ENCODE measurements at regions not wholly inside any gene's neighbourhood (a gene's known extent, or its start where the extent isn't known, plus 50 kb on each side); places are given as distances from the start of the nearest gene placed in this dataset.
A peak's percentile ranks its signal among the peaks of the same experiment; 100 is the strongest.

DNA sequence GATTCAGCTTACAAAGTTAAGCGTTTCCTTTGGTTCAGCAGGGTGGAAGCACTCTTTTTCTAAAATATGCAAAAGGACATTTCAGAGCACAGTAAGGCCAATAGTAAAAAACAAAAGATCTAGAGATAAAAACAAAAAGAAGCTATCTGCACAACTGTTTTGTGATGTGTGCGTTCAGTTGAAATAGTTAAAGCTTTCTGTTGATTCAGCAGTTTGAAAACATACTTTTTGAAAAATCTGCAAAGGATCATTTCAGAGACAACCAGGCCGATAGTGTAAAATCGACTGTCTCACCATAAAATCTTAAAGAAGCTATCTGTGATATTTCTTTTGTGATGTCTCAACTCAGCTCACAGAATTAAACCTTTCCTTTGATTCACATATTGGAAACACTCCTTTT, 300.0 kb upstream of the ALG10B start:
- Histone ChIP-seq H3K18ac (ENCODE audit: low read length) (no peak overlapping the region), H3K4ac (ENCODE audit: low read depth, low read length) (no peak overlapping the region), H3K56ac (ENCODE audit: low read length) (no peak overlapping the region), H4K5ac (ENCODE audit: low read length) (no peak overlapping the region), H3K36me3 (ENCODE audit: control insufficient read depth, insufficient read depth, low read length) (no peaks in the 10 kb centered on the region), H2AK5ac (ENCODE audit: low read length) (no peak overlapping the region), H3K4me1 (ENCODE audit: control insufficient read depth, low read depth, low read length) (no peaks in the 10 kb centered on the region), H3K79me2 (ENCODE audit: control insufficient read depth, insufficient read depth, low read length) (no peaks in the 10 kb centered on the region), H3K4me2 (ENCODE audit: low read length) (no peak overlapping the region), H3K9ac (ENCODE audit: low read length) (no peak overlapping the region), H3K27me3 (ENCODE audit: insufficient read depth, low read length, poor library complexity) (no peaks in the 10 kb centered on the region), H2BK120ac (ENCODE audit: low read depth, low read length) (no peak overlapping the region), H3K23ac (ENCODE audit: low read length) (no peak overlapping the region), H4K8ac (ENCODE audit: low read depth, low read length) (no peak overlapping the region), H3K79me1 (ENCODE audit: low read length) (no peaks in the 10 kb centered on the region), H3K27ac (ENCODE audit: low read depth, low read length) (no peak overlapping the region), H3K4me3 (ENCODE audit: low read length) (no peak overlapping the region), H2BK15ac (replicated peaks; ENCODE audit: low read depth) (no peak overlapping the region), H2BK5ac (ENCODE audit: low read length) (no peak overlapping the region)
- WGBS (ENCODE audit: extremely low coverage, insufficient coverage, low lambda C conversion rate) = no CpG with 5 or more reads among the region's 4 CpGs
- no peak for DNase-seq

DNA sequence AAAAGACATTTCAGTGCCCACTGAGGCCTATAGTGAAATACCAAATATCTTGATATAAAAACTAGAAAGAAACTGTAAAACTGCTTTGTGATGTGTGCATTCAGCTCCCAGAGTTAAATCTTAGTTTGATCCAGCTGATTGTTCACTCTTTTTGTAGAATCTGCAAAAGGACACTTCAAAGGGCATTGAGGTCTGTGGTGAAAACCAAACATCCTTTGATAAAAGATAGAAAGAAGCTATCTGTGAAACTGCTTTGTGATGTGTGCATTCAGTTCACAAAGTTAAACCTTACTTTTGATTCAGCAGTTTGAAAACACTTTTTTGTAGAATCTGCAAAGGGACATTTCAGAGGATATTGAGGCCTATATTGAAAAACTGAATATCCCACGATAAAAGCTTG, 290.7 kb upstream of the ALG10B start:
- Histone ChIP-seq H3K18ac (ENCODE audit: low read length) (no peak overlapping the region), H2BK15ac (replicated peaks; ENCODE audit: low read depth) (no peak overlapping the region), H3K27me3 (ENCODE audit: insufficient read depth, low read length, poor library complexity) (no peaks in the 10 kb centered on the region), H3K4me3 (ENCODE audit: low read length) (no peak overlapping the region), H3K56ac (ENCODE audit: low read length) (no peak overlapping the region), H3K27ac (ENCODE audit: low read depth, low read length) (no peak overlapping the region), H3K79me2 (ENCODE audit: control insufficient read depth, insufficient read depth, low read length) (no peaks in the 10 kb centered on the region), H2BK5ac (ENCODE audit: low read length) (no peak overlapping the region), H2BK120ac (ENCODE audit: low read depth, low read length) (no peak overlapping the region), H2AK5ac (ENCODE audit: low read length) (no peak overlapping the region), H4K5ac (ENCODE audit: low read length) (no peak overlapping the region), H3K4me1 (ENCODE audit: control insufficient read depth, low read depth, low read length) (no peaks in the 10 kb centered on the region), H3K23ac (ENCODE audit: low read length) (no peak overlapping the region), H4K8ac (ENCODE audit: low read depth, low read length) (no peak overlapping the region), H3K9ac (ENCODE audit: low read length) (no peak overlapping the region), H3K4ac (ENCODE audit: low read depth, low read length) (no peak overlapping the region), H3K4me2 (ENCODE audit: low read length) (no peak overlapping the region), H3K36me3 (ENCODE audit: control insufficient read depth, insufficient read depth, low read length) (no peaks in the 10 kb centered on the region), H3K79me1 (ENCODE audit: low read length) (no peaks in the 10 kb centered on the region)
- no CpG with 5 or more reads among the region's 1 CpG for WGBS (ENCODE audit: extremely low coverage, insufficient coverage, low lambda C conversion rate)
- DNase-seq = no peak

DNA sequence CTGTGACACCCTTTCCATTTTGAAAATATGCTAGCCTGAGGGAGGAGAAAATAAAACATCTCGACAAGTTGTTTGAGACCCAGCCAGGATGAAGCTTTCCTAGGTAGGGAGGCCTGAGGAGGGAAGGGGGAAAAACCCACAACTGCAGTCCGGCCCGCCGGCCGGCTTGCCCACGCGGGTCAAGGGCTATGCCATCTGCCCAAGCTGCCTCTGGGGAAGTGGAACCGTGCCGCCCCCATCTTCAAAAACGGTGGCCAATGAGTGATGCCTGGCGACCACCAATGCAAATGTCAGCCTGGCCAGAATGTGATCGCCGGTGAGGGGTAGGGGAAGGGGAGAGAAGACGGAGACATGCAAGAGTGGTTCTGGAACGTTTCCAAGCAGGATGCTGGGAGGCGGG, 263.5 kb upstream of the ALG10B start:
- Histone ChIP-seq H3K23ac (ENCODE audit: low read length) (no peak overlapping the region), H3K27me3 (ENCODE audit: insufficient read depth, low read length, poor library complexity) (no peaks in the 10 kb centered on the region), H3K79me2 (ENCODE audit: control insufficient read depth, insufficient read depth, low read length) (no peaks in the 10 kb centered on the region), H3K18ac (ENCODE audit: low read length) (no peak overlapping the region), H3K4me3 (ENCODE audit: low read length) (no peak overlapping the region), H3K36me3 (ENCODE audit: control insufficient read depth, insufficient read depth, low read length) (no peaks in the 10 kb centered on the region), H2BK5ac (ENCODE audit: low read length) (no peak overlapping the region), H2BK15ac (replicated peaks; ENCODE audit: low read depth) (no peak overlapping the region), H3K9ac (ENCODE audit: low read length) (no peak overlapping the region), H4K5ac (ENCODE audit: low read length) (no peak overlapping the region), H3K56ac (ENCODE audit: low read length) (no peak overlapping the region), H3K4me1 (ENCODE audit: control insufficient read depth, low read depth, low read length) (no peaks in the 10 kb centered on the region), H3K4ac (ENCODE audit: low read depth, low read length) (no peak overlapping the region), H2AK5ac (ENCODE audit: low read length) (no peak overlapping the region), H3K27ac (ENCODE audit: low read depth, low read length) (no peak overlapping the region), H3K79me1 (ENCODE audit: low read length) (no peaks in the 10 kb centered on the region), H3K4me2 (ENCODE audit: low read length) (no peak overlapping the region), H2BK120ac (ENCODE audit: low read depth, low read length) (no peak overlapping the region), H4K8ac (ENCODE audit: low read depth, low read length) (no peak overlapping the region)
- WGBS (ENCODE audit: extremely low coverage, insufficient coverage, low lambda C conversion rate) = no CpG with 5 or more reads among the region's 16 CpGs
- no peak for DNase-seq

DNA sequence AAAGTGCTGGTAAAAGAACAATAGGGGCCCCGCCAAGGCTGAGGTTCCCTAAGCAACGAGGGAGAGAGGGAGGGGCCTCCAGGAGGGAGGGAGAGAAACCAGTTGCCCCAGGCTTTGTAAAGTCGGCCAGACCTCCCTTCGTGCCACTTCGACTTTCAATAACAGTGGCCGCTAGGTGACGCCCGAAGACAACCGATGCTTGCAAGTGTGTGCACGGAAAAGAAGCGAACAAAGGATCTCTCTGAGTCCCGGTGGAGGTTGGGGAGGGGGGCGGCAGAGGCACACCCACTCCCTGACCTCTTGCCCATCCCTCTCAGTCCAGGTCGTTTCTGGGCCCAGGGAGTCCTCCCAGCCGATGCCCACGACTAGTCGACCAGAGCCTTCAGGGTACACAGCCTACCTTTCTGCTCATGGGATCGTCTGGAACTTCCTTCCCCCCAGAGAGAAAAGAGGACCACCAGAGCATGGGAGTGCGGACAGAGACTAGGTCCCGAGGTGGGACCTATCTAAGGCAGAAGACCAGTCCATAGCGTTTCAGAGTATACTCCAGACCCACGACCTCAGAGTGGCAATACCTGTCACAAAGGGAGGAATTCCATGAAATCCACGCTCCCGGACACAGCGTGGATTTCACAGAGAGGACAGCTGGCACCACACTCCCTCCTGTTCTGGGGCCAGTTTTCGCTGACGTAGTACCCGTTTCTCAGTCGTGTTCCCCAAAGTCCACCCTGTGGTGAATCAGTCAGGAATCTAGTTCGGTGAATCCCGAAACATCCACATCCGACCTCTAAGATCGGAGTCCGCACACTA, 262.7 kb upstream of the ALG10B start:
- H3K4me3 ChIP-seq (ENCODE audit: low read length) = no peak overlapping the region
- H3K79me1 ChIP-seq (ENCODE audit: low read length) = no peaks in the 10 kb centered on the region
- no peak overlapping the region for H2AK5ac ChIP-seq (ENCODE audit: low read length)
- H4K8ac ChIP-seq (ENCODE audit: low read depth, low read length) = no peak overlapping the region
- no peak overlapping the region for H3K23ac ChIP-seq (ENCODE audit: low read length)
- no peaks in the 10 kb centered on the region for H3K27me3 ChIP-seq (ENCODE audit: insufficient read depth, low read length, poor library complexity)
- no peak overlapping the region for H3K4me2 ChIP-seq (ENCODE audit: low read length)
- no peak overlapping the region for H3K9ac ChIP-seq (ENCODE audit: low read length)
- no CpG with 5 or more reads among the region's 34 CpGs for WGBS (ENCODE audit: extremely low coverage, insufficient coverage, low lambda C conversion rate)
- no peak overlapping the region for H4K5ac ChIP-seq (ENCODE audit: low read length)
- H3K79me2 ChIP-seq (ENCODE audit: control insufficient read depth, insufficient read depth, low read length) = no peaks in the 10 kb centered on the region
- no peak overlapping the region for H2BK15ac ChIP-seq (replicated peaks; ENCODE audit: low read depth)
- H3K4ac ChIP-seq (ENCODE audit: low read depth, low read length) = no peak overlapping the region
- H2BK5ac ChIP-seq (ENCODE audit: low read length) = no peak overlapping the region
- DNase-seq = peak; percentile 10
- no peak overlapping the region for H3K18ac ChIP-seq (ENCODE audit: low read length)
- no peak overlapping the region for H2BK120ac ChIP-seq (ENCODE audit: low read depth, low read length)
- H3K4me1 ChIP-seq (ENCODE audit: control insufficient read depth, low read depth, low read length) = no peaks in the 10 kb centered on the region
- H3K56ac ChIP-seq (ENCODE audit: low read length) = no peak overlapping the region
- H3K36me3 ChIP-seq (ENCODE audit: control insufficient read depth, insufficient read depth, low read length) = no peaks in the 10 kb centered on the region
- no peak overlapping the region for H3K27ac ChIP-seq (ENCODE audit: low read depth, low read length)

DNA sequence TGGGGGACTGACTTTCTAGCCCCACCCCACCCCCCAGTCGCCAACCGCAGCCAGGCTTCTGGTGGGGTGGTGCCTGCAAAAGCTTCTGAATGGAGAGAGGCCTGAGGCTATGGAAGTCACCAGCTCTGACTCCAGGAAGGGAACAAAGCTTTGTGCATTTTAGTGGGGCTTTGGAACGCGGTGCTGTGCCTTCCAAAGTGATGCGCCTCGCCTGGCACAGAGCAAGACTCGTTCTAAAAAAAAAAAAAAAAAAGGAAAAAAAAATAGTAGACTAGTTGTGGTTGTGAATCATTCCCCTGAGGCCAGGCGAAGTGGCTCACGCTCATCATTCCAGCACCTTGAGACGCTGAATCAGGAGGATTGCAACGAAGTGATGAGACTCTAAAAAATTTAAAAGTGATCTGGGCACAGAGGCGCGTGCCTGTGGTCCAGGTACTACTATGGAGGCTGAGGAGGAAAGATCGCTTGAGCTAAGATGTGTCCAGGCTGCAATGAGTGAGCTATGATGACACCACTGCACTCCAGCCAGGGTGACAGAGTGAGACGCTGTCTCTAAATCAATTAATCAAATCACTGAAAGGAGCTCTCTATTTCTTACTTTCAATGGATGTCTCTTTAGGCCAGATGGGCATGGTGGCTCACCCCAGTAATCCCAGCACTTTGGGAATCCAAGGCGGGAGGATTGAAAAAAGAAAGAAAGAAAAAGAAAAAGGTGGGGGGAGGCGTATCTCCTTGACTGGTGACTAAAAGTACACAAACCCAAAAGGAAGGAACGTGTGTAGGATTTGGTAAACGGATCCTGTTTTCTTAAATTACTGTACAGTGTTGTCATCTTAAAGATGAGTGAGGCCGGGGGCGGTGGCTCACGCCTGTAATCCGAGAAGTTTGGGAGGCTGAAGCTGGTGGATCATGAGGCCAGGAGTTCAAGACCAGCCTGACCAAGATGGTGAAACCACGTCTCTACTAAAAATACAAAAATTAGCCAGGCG, 259.6 kb upstream of the ALG10B start:
- no peaks in the 10 kb centered on the region for H3K79me1 ChIP-seq (ENCODE audit: low read length)
- no peak overlapping the region for H4K5ac ChIP-seq (ENCODE audit: low read length)
- no peak overlapping the region for H2AK5ac ChIP-seq (ENCODE audit: low read length)
- H3K4me1 ChIP-seq (ENCODE audit: control insufficient read depth, low read depth, low read length) = no peaks in the 10 kb centered on the region
- H3K4me3 ChIP-seq (ENCODE audit: low read length) = no peak overlapping the region
- H3K27me3 ChIP-seq (ENCODE audit: insufficient read depth, low read length, poor library complexity) = no peaks in the 10 kb centered on the region
- H3K23ac ChIP-seq (ENCODE audit: low read length) = no peak overlapping the region
- no peak for DNase-seq
- no peak overlapping the region for H2BK5ac ChIP-seq (ENCODE audit: low read length)
- no CpG with 5 or more reads among the region's 25 CpGs for WGBS (ENCODE audit: extremely low coverage, insufficient coverage, low lambda C conversion rate)
- no peak overlapping the region for H2BK120ac ChIP-seq (ENCODE audit: low read depth, low read length)
- H3K27ac ChIP-seq (ENCODE audit: low read depth, low read length) = no peak overlapping the region
- H3K79me2 ChIP-seq (ENCODE audit: control insufficient read depth, insufficient read depth, low read length) = no peaks in the 10 kb centered on the region
- H3K4ac ChIP-seq (ENCODE audit: low read depth, low read length) = no peak overlapping the region
- H3K56ac ChIP-seq (ENCODE audit: low read length) = no peak overlapping the region
- no peak overlapping the region for H3K18ac ChIP-seq (ENCODE audit: low read length)
- H3K4me2 ChIP-seq (ENCODE audit: low read length) = no peak overlapping the region
- H3K36me3 ChIP-seq (ENCODE audit: control insufficient read depth, insufficient read depth, low read length) = no peaks in the 10 kb centered on the region
- H3K9ac ChIP-seq (ENCODE audit: low read length) = no peak overlapping the region
- no peak overlapping the region for H2BK15ac ChIP-seq (replicated peaks; ENCODE audit: low read depth)
- no peak overlapping the region for H4K8ac ChIP-seq (ENCODE audit: low read depth, low read length)

All from mesendoderm (in vitro differentiated cells).